ENCODE measurements at regions not wholly inside any gene's neighbourhood (a gene's known extent, or its start where the extent isn't known, plus 50 kb on each side); places are given as distances from the start of the nearest gene placed in this dataset.

GRCh38 chr12:115163710-115164109 lies 479.7 kb upstream of the TBX3 start:
- TF ChIP-seq CTCF (IDR thresholded peaks at IDR 0.05 in 4 of 5, conservative IDR thresholded peaks at IDR 0.05 in 1 of 5) = no peak
- TF ChIP-seq POLR2A (IDR thresholded peaks at IDR 0.05) = no peak

Data from gastrocnemius medialis (tissue), 4 donors.